Non-pigmented ciliary epithelial cell (primary cell): ENCODE measurements at regions not wholly inside any gene's neighbourhood (a gene's known extent, or its start where the extent isn't known, plus 50 kb on each side); places are given as distances from the start of the nearest gene placed in this dataset.
"Not testable (repeated sequence)": the region's sequence is repeated elsewhere in the genome, so short reads cannot be mapped to it uniquely, and the experiment has no call there.

Experiments
- DNase-seq: peaks from one replicate; pipeline ENCODE4 v3.0.0-alpha.2; 2010; ENCODE audit warnings: low read depth

- no peak for DNase-seq
These were observed 59.3 kb upstream of the SPTLC3 start for GRCh38 chr20:12949429-12949980.

GRCh38 chr20:12954254-12954653 is 54.5 kb upstream of the SPTLC3 start:
- DNase-seq = not testable (repeated sequence)

DNA sequence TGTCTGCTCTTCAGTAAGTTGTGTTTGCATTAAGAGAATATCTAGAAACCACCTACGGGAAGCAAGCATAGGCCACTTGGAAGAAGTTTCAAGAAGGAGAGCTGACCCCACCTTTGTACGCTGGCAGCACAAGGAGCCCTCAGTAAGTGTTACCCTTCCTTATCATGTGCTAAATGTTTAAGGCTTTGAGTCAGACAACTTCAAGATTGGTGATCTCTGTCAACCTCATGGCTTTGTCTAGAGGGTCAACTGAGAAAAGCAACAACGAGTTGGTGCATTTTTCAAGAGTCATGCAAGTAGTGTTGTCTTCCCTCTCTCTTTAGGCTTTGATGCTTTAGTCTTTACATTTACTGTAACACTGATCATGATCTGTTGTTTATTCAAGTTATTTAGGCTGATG is 53.2 kb upstream of the SPTLC3 start:
- no peak for DNase-seq

- DNase-seq = no peak
These were observed 52.5 kb upstream of the SPTLC3 start for GRCh38 chr20:12956303-12956702.

DNA sequence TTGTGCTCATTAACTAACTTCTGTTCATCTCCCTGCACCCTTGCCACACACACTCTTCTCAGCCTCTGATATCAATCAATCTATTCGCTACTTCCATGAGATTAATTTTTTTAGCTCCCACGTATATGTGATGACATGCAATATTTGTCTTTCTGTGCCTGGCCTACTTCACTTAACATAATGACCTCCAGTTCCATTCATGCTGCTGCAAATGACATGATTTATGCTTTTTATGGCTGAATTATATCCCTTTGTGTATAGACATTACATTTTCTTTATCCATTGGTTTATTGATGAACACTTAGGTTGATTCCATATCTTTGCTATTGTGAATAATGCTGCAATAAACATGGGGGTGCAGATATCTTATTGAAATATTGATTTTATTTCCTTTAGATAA is 50.8 kb upstream of the SPTLC3 start:
- no peak for DNase-seq
